Lung (tissue), 11 donors: ENCODE measurements at regions not wholly inside any gene's neighbourhood (a gene's known extent, or its start where the extent isn't known, plus 50 kb on each side); places are given as distances from the start of the nearest gene placed in this dataset.

Experiments used
- ATAC-seq: fragments of 200-7000 bp; cut with Tn5 transposase; one replicate; pipeline ENCODE4 v1.9.1; 2020; ENCODE audit warnings: moderate number of reproducible peaks; ENCODE audit not compliant: insufficient read depth, low FRiP score
- DNase-seq, 3 donors: peaks; one replicate each; pipeline ENCODE4 v3.0.0-alpha.2; 2013 to 2017
- H3K27ac ChIP-seq, 2 donors: one replicate each; pipeline ENCODE4 v1.5.1; 2013; ENCODE audit warnings: mild to moderate bottlenecking in 2 of 2, moderate library complexity in 2 of 2, control low read depth in 1 of 2, inconsistent platforms in 1 of 2, low read depth in 1 of 2, low read length in 1 of 2
- H3K27me3 ChIP-seq, 3 donors: one replicate each; pipeline ENCODE4 v1.5.1; 2013; ENCODE audit warnings: low read length in 2 of 3; ENCODE audit not compliant: control insufficient read depth in 3 of 3, insufficient read depth in 3 of 3
- H3K36me3 ChIP-seq, 4 donors: one replicate each; pipeline ENCODE4 v1.5.1; 2013; ENCODE audit warnings: low read length in 4 of 4, mild to moderate bottlenecking in 1 of 4, moderate library complexity in 1 of 4; ENCODE audit not compliant: control insufficient read depth in 4 of 4, insufficient read depth in 4 of 4
- H3K4me1 ChIP-seq, 5 donors: one replicate each; pipeline ENCODE4 v1.5.1; 2013; ENCODE audit warnings: low read length in 5 of 5, mild to moderate bottlenecking in 2 of 5, moderate library complexity in 1 of 5; ENCODE audit not compliant: control insufficient read depth in 5 of 5, insufficient read depth in 5 of 5
- H3K4me3 ChIP-seq: one replicate; pipeline ENCODE4 v1.5.1; 2013; ENCODE audit warnings: mild to moderate bottlenecking, control low read depth, moderate library complexity
- H3K9ac ChIP-seq, 2 donors: one replicate each; pipeline ENCODE4 v1.5.1; 2013; ENCODE audit warnings: low read length in 2 of 2, control low read depth in 1 of 2; ENCODE audit not compliant: insufficient read depth in 1 of 2
- H3K9me3 ChIP-seq, 4 donors: one replicate each; pipeline ENCODE4 v1.5.1; 2013; ENCODE audit warnings: low read length in 3 of 4, mild to moderate bottlenecking in 1 of 4, moderate library complexity in 1 of 4; ENCODE audit not compliant: control insufficient read depth in 4 of 4, insufficient read depth in 3 of 4
- WGBS, 2 donors: extraction: QIAGEN DNeasy Blood & Tissue Kit; methylation state at CpG; one replicate each; pipeline ENCODE4 v1.1.7; 2013; 5-methylcytosine and 5-hydroxymethylcytosine counted together
- TF ChIP-seq, protein P1 (sequence below): IDR thresholded peaks from 2 replicates; pipeline ENCODE4 v1.5.1; 2012; ENCODE audit warnings: mild to moderate bottlenecking; ENCODE audit errors: control extremely low read depth, extremely low read depth
- donor health status: control.
- donor health status: control.
- donor health status: Bipolar disorder and iron deficiency.
- donor health status: healthy.
- donor health status: DM: yes; HTN: yes; CAD: no.

GRCh38 chr4:4633431-4633830 lies 91.6 kb upstream of the STX18 start:
- H3K27ac ChIP-seq: no peak overlapping the region
- no peaks in the 10 kb centered on the region for H3K27me3 ChIP-seq
- no peak overlapping the region for H3K9ac ChIP-seq
- TF ChIP-seq, protein P1, sequence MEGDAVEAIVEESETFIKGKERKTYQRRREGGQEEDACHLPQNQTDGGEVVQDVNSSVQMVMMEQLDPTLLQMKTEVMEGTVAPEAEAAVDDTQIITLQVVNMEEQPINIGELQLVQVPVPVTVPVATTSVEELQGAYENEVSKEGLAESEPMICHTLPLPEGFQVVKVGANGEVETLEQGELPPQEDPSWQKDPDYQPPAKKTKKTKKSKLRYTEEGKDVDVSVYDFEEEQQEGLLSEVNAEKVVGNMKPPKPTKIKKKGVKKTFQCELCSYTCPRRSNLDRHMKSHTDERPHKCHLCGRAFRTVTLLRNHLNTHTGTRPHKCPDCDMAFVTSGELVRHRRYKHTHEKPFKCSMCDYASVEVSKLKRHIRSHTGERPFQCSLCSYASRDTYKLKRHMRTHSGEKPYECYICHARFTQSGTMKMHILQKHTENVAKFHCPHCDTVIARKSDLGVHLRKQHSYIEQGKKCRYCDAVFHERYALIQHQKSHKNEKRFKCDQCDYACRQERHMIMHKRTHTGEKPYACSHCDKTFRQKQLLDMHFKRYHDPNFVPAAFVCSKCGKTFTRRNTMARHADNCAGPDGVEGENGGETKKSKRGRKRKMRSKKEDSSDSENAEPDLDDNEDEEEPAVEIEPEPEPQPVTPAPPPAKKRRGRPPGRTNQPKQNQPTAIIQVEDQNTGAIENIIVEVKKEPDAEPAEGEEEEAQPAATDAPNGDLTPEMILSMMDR: no peak
- 96% methylated on average over 3 of the region's 3 CpGs for WGBS, 2 donors
- peaks cover 0 to 3% (median 0%) of the 10 kb centered on the region in 4 donors for H3K9me3 ChIP-seq
- DNase-seq (no peak), ATAC-seq (no peak)
- H3K4me3 ChIP-seq: no peak overlapping the region
- H3K36me3 ChIP-seq: no peaks in the 10 kb centered on the region
- no peaks in the 10 kb centered on the region for H3K4me1 ChIP-seq

DNA sequence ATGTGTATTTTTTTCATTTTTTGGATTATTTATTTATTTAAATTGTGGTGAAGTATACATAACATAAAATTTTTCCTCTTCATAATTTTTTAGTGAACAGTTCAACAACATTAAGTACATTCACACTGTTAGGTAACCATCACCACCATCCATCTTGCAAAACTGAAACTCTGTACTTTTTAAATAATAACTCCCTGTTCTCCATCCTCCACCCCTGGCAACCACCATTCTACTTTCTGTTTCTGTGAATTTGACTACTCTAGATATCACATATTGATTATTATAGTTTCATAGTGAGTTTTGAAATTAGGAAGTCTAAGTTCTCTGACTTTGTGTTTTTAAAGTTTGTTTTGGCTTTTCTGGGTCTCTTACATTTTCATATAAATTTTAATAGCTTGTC lies 89.3 kb upstream of the STX18 start:
- ATAC-seq (no peak), DNase-seq (no peak)
- no peaks in the 10 kb centered on the region for H3K27me3 ChIP-seq
- no peaks in the 10 kb centered on the region for H3K4me1 ChIP-seq
- TF ChIP-seq, protein P1: no peak
- H3K36me3 ChIP-seq: no peaks in the 10 kb centered on the region
- no peak overlapping the region for H3K4me3 ChIP-seq
- no peak overlapping the region for H3K27ac ChIP-seq
- peaks cover 0 to 3% (median 0%) of the 10 kb centered on the region in 4 donors for H3K9me3 ChIP-seq
- H3K9ac ChIP-seq: no peak overlapping the region

DNA sequence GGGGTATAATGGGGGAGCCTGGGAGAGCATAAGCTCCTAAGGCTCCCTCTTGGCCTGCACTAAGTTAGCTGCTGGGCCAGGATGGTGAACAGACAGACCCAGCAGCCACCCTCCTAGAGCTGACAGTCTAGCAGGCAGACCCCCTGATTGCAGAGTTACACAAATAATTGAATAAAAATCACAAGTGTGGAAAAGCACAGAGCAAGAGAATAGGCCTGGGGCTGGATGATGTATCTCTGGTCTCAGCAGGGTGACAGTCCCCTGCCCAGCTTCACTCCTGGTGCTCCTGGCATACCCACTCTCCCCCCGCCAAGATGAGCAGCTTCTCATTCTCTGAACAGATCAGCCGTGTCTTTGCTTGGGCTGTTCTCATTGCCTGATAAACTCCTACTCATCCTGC lies 86.1 kb upstream of the STX18 start:
- Histone ChIP-seq H3K27ac (no peak overlapping the region), H3K4me1 (no peaks in the 10 kb centered on the region), H3K4me3 (no peak overlapping the region), H3K9ac (no peak overlapping the region), H3K36me3 (no peaks in the 10 kb centered on the region), H3K9me3 (peaks cover 0 to 6% (median 0%) of the 10 kb centered on the region in 4 donors), H3K27me3 (no peaks in the 10 kb centered on the region)
- ATAC-seq (no peak), DNase-seq (no peak)
- TF ChIP-seq, protein P1: no peak
- 88 to 94% methylated on average over 2 of the region's 2 CpGs for WGBS, 2 donors

DNA sequence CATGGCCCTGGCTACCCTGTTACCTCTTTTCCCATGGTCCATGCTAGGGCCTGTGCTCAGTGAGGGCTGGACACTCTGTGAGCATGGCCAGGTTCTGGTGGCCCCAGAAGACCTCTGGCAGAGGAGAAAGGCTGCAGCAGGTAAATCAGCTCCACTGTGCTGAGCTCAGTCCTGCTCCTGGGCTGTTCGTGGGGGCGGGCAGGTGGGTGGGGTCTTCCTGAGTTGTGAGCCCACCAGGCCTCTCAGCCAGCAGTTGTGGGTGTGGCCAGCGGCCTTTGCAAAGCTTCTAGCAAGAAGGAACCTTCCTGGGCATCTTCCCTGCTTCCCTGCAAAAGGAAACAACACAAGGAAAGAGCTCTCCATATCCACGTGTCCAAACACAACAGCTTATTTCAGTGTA lies 85.3 kb upstream of the STX18 start:
- DNase-seq (no peak), ATAC-seq (no peak)
- Histone ChIP-seq H3K9ac (no peak overlapping the region), H3K9me3 (peaks cover 0 to 6% (median 0%) of the 10 kb centered on the region in 4 donors), H3K4me3 (no peak overlapping the region), H3K36me3 (no peaks in the 10 kb centered on the region), H3K27ac (no peak overlapping the region), H3K4me1 (no peaks in the 10 kb centered on the region), H3K27me3 (no peaks in the 10 kb centered on the region)
- TF ChIP-seq, protein P1: no peak
- WGBS, 2 donors: 81 to 85% methylated on average over 4 of the region's 4 CpGs
